ENCODE measurements at regions not wholly inside any gene's neighbourhood (a gene's known extent, or its start where the extent isn't known, plus 50 kb on each side); places are given as distances from the start of the nearest gene placed in this dataset.

- TF ChIP-seq CTCF (optimal IDR thresholded peaks at IDR 0.05 in 1 of 3, IDR thresholded peaks at IDR 0.05 in 1 of 3, conservative IDR thresholded peaks at IDR 0.05 in 1 of 3; ENCODE audit: extremely low read depth in 1 of 3, insufficient read depth in 2 of 3, low read length in 3 of 3) (no peak), EZH2 (IDR thresholded peaks at IDR 0.05; ENCODE audit: low read length) (no peak)
Measured at GRCh38 chr6:82704045-82704444, 340.4 kb downstream of the TPBG start.

Measured in keratinocyte (primary cell).